Ishikawa (cell line): ENCODE measurements at regions not wholly inside any gene's neighbourhood (a gene's known extent, or its start where the extent isn't known, plus 50 kb on each side); places are given as distances from the start of the nearest gene placed in this dataset.

ENCODE experiments used
- CEBPB ChIP-seq: IDR thresholded peaks from 2 replicates; pipeline ENCODE4 v1.6.1; 2012
- CREB1 ChIP-seq: IDR thresholded peaks from 2 replicates; pipeline ENCODE4 v1.6.1; 2012; ENCODE audit warnings: low read depth
- EGR1 ChIP-seq: IDR thresholded peaks from 2 replicates; pipeline ENCODE4 v1.6.1; 2012
- EP300 ChIP-seq: IDR thresholded peaks from 2 replicates; pipeline ENCODE4 v1.6.1; 2012; ENCODE audit warnings: borderline replicate concordance
- FOXM1 ChIP-seq: IDR thresholded peaks from 2 replicates; pipeline ENCODE4 v1.6.1; 2012; ENCODE audit warnings: low read depth, borderline replicate concordance
- NFIC ChIP-seq: IDR thresholded peaks from 2 replicates; pipeline ENCODE4 v1.6.1; 2012
- RAD21 ChIP-seq: IDR thresholded peaks from 2 replicates; pipeline ENCODE4 v1.6.1; 2012; ENCODE audit warnings: low read depth
- TAF1 ChIP-seq: IDR thresholded peaks from 2 replicates; pipeline ENCODE4 v1.6.1; 2012; ENCODE audit warnings: low read depth, mild to moderate bottlenecking
- TCF12 ChIP-seq: IDR thresholded peaks from 2 replicates; pipeline ENCODE4 v1.6.1; 2012; ENCODE audit warnings: low read depth
- TEAD4 ChIP-seq: IDR thresholded peaks from 2 replicates; pipeline ENCODE4 v1.6.1; 2012
- YY1 ChIP-seq: IDR thresholded peaks from 2 replicates; pipeline ENCODE4 v1.6.1; 2012; ENCODE audit warnings: low read depth
- ZBTB7A ChIP-seq: IDR thresholded peaks from 2 replicates; pipeline ENCODE4 v1.6.1; 2012; ENCODE audit warnings: low read depth
- TF ChIP-seq, protein P1 (sequence below): IDR thresholded peaks from 2 replicates; pipeline ENCODE4 v1.6.1; 2012
- TF ChIP-seq, protein P2 (sequence below): IDR thresholded peaks from 2 replicates; pipeline ENCODE4 v1.6.1; 2012; ENCODE audit warnings: low read depth, mild to moderate bottlenecking
- TF ChIP-seq, protein P3 (sequence below): IDR thresholded peaks from 2 replicates; pipeline ENCODE4 v1.6.1; 2012

DNA sequence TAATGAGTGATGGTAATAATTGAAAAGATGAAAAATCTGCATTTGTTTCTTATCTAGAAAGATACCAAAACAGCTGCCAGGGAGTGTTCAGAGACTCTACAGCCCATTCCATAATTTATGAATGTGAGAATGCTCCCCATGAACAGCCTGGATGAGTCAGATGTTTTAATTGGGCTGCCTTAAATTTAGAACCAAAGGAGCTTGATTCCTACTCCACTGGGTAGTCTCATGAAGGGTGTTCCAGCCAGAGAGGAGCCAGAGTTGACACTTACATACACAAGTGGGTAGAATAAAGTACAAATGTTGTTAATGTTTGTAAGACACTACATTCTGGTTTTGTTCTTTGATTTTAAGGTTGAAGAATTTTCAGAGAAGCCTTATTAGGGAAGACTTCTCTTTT, 123.2 kb upstream of the PRNP start:
- no peak for TF ChIP-seq ZBTB7A
- no peak for TF ChIP-seq RAD21
- TF ChIP-seq, protein P1, sequence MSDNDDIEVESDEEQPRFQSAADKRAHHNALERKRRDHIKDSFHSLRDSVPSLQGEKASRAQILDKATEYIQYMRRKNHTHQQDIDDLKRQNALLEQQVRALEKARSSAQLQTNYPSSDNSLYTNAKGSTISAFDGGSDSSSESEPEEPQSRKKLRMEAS = no peak
- no peak for TF ChIP-seq TCF12
- TF ChIP-seq YY1 = no peak
- no peak for TF ChIP-seq CEBPB

DNA sequence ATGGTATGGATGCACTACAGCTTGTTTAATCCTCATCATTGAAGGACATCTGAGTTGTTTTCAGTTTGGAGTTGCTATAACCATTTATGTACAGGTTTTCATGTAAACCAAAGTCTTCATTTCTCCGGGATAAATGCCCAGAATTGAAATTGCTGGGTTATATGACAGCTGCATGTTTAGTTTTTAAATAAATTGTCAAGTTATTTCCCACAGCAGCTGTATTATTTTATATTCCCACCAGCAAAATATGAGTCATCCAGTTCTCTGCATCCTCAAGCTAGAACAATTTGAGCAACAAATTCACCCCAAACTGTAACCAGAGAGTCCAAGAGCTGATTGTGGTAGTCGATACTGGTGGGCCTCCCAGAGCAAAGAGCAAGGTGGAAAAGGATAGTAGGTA, 125.6 kb upstream of the PRNP start:
- TF ChIP-seq TCF12 = no peak
- TF ChIP-seq, protein P1 = no peak

DNA sequence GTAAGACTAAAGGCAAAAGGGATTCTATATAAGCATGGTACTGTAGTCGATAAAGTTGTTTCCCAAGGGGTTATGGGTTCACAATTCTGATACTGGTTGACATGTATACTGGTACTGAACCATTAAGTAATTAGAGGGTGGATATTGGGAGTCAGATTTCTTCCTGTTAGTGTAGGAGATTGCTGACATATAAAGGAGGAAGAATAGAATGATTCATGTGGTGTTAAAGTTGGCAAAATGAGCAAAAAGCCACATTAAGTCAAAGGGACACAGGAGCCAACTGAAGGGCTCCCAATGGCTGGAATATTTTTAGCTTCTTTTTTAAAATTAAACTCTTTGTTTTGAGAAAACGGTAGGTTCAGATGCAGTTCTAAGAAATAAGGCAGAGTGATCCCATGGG, 126.3 kb upstream of the PRNP start:
- TF ChIP-seq, protein P1 = no peak
- no peak for TF ChIP-seq CEBPB
- TF ChIP-seq, protein P2, sequence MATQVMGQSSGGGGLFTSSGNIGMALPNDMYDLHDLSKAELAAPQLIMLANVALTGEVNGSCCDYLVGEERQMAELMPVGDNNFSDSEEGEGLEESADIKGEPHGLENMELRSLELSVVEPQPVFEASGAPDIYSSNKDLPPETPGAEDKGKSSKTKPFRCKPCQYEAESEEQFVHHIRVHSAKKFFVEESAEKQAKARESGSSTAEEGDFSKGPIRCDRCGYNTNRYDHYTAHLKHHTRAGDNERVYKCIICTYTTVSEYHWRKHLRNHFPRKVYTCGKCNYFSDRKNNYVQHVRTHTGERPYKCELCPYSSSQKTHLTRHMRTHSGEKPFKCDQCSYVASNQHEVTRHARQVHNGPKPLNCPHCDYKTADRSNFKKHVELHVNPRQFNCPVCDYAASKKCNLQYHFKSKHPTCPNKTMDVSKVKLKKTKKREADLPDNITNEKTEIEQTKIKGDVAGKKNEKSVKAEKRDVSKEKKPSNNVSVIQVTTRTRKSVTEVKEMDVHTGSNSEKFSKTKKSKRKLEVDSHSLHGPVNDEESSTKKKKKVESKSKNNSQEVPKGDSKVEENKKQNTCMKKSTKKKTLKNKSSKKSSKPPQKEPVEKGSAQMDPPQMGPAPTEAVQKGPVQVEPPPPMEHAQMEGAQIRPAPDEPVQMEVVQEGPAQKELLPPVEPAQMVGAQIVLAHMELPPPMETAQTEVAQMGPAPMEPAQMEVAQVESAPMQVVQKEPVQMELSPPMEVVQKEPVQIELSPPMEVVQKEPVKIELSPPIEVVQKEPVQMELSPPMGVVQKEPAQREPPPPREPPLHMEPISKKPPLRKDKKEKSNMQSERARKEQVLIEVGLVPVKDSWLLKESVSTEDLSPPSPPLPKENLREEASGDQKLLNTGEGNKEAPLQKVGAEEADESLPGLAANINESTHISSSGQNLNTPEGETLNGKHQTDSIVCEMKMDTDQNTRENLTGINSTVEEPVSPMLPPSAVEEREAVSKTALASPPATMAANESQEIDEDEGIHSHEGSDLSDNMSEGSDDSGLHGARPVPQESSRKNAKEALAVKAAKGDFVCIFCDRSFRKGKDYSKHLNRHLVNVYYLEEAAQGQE = no peak
- no peak for TF ChIP-seq YY1
- no peak for TF ChIP-seq EGR1
- no peak for TF ChIP-seq FOXM1
- no peak for TF ChIP-seq EP300
- TF ChIP-seq, protein P3, sequence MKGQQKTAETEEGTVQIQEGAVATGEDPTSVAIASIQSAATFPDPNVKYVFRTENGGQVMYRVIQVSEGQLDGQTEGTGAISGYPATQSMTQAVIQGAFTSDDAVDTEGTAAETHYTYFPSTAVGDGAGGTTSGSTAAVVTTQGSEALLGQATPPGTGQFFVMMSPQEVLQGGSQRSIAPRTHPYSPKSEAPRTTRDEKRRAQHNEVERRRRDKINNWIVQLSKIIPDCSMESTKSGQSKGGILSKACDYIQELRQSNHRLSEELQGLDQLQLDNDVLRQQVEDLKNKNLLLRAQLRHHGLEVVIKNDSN = no peak
- TF ChIP-seq CREB1 = no peak
- no peak for TF ChIP-seq TCF12

DNA sequence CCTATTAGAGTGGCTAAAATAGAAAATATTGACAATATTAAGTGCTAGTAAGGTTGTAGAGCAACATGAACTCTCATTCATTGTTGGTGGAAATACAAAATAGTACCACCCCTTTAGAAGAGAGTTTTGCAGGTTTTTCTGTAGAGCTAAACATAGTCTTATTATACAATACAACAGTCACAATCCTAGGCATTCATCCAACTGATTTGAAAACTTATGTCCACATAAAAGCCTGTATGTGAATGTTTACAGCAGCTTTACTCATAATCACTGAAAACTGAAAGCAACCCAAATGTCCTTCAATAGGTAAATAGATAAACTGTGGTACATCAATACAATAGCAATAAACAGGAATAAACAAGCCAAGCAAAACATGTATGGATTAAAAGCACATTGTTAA, 127.2 kb upstream of the PRNP start:
- no peak for TF ChIP-seq EGR1
- TF ChIP-seq CEBPB = no peak
- no peak for TF ChIP-seq TAF1
- TF ChIP-seq, protein P2 = no peak
- no peak for TF ChIP-seq YY1
- TF ChIP-seq ZBTB7A = no peak
- TF ChIP-seq, protein P1 = no peak
- no peak for TF ChIP-seq NFIC
- TF ChIP-seq RAD21 = no peak
- TF ChIP-seq FOXM1 = no peak
- no peak for TF ChIP-seq EP300
- no peak for TF ChIP-seq TEAD4
- TF ChIP-seq, protein P3 = no peak
- no peak for TF ChIP-seq CREB1
- TF ChIP-seq TCF12 = no peak

DNA sequence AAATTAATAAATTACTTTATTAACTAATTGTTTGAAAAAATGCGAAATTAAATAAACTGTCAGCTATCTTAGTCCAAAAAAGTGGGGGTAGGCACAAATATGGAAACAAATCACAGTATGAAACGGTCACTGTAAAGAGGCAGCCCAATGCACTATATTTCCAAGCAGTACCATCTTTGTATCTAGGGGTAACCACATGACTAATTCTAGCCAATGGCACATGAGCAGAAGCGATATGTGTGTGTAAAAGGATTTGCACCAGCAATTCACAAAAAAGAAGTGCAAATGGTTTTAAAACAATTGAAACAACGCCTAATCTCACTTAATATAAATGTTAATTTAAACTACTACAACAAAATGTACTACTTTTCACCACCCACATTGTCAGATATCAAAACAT, 129.5 kb upstream of the PRNP start:
- TF ChIP-seq ZBTB7A (no peak), CEBPB (no peak), YY1 (no peak), TEAD4 (no peak), TCF12 (no peak)

DNA sequence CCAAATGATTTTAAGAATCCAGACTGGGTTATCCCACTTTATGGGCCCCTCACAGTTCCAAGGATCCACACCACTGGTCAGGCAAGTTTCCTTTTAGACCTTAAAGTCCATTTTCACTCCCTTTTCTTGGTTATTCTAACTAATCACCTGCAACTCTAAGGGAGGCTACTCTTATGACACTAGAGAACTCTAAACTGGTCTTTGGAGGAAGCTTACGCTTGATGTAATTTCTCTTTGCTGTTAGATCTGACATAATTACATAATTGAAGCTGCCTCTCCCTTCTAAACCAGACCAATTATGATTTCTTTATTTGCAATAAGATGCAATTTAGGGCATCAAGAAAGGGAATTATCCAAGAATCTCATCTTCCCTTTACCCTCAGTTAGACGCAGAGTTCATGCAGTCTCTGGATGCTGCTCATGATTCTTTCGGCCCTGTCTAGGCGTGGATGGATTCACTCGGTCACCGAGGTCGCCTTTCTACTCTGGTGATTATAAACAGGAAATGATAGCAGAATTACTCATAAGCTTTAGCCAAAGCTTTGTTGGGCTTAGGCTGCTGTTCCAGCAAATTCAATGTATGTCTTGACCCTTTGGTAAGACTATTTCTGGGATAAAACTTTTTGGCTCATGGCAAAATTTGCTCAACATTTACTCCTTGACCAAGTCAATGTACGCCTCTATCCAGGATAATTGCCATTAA, 130.9 kb upstream of the PRNP start:
- TF ChIP-seq TAF1 = no peak
- no peak for TF ChIP-seq YY1
- TF ChIP-seq EP300 = no peak
- no peak for TF ChIP-seq FOXM1
- TF ChIP-seq TEAD4 = no peak
- TF ChIP-seq, protein P1 = no peak
- no peak for TF ChIP-seq EGR1
- no peak for TF ChIP-seq ZBTB7A
- TF ChIP-seq CREB1 = no peak
- TF ChIP-seq, protein P2 = no peak
- no peak for TF ChIP-seq NFIC
- TF ChIP-seq, protein P3 = no peak
- no peak for TF ChIP-seq CEBPB
- no peak for TF ChIP-seq TCF12
